ENCODE measurements at regions not wholly inside any gene's neighbourhood (a gene's known extent, or its start where the extent isn't known, plus 50 kb on each side); places are given as distances from the start of the nearest gene placed in this dataset.

DNA sequence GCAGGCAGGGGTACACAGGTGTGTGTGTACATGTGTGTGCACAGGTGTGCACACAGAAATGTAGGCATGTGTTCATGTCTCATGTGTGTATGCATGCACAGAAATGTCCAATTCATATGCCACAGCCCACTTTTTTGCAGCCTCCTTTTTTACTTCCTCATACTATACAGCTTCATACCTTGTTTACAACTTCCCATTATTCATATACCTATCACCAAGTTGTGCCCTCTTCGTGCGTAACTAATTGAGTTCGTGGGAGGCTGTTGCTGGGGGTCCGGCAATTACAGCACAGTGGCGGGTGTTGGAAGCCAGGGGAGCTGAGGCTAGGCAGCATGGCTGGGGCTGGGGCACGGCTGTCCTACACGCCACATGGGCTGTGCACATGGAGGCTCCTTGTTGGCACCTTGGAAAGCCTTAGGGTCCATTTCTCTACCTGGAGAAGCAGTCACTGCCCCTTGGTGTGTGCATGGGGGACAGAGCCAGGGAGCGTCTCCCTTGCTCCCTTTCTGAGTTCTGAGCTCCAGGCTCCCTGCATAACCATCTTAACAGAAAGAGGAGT, 266.7 kb downstream of the ENGASE start:
- Histone ChIP-seq H3K36me3 (ENCODE audit: low read length) (no peaks in the 10 kb centered on the region), H3K27ac (ENCODE audit: low read depth, low read length) (0 out of 2 replicates have a peak overlapping the region, but pooled peaks have one; percentile 0)

DNA sequence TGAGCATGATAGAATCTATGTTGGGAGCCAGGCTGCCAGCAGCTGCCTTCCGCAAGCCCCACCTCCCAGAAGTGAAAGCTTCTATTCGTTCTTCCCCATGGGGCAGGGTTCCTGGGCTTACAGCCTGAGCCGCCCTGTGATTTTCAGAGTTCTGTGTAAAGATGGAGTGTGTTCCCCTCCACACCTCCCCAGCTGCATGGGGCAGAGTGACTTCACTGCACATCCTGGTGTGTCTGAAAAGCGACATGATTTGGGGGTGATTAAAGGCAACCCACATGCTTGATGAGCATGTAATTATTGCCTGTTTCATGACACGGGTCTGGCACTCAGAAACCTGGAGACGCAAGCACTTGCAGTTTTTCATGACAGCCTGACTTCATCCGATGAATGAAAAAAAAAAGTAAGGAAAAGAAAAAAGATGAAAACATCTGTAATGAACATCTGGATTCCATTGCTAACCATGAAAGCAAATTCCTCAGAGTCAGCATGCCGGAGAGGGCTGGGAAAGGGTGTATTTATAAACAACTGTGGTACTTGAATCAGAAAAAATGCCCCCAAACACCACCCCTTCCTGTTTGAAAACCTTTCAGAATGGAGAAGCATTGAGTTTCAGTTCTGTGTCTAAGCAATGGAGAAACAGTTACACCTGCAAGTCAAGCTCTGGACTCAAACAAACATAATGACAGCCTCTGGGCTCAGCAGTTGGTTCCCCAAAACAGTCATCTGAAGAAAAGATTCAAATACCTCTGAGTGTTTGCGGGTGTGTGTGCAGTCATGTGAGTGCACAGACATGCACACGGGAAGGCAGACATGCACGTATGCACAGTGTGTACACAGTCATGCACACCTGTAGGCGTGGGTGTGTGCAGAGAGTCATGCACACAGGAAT, 266.0 kb downstream of the ENGASE start:
- Histone ChIP-seq H3K27me3 (ENCODE audit: low read length) (no peaks in the 10 kb centered on the region), H3K36me3 (ENCODE audit: low read length) (no peaks in the 10 kb centered on the region), H4K20me1 (ENCODE audit: low read depth, low read length) (no peaks in the 10 kb centered on the region), H3K9ac (ENCODE audit: low read length) (no peak overlapping the region), H3K4me2 (ENCODE audit: low read depth, low read length, poor library complexity, severe bottlenecking) (peak overlapping the region; percentile 44), H2AFZ (ENCODE audit: low read depth, low read length, severe bottlenecking) (no peak overlapping the region), H3F3A (ENCODE audit: insufficient read depth) (no peaks in the 10 kb centered on the region), H3K9me3 (ENCODE audit: insufficient read depth, low read length) (no peaks in the 10 kb centered on the region), H3K27ac (ENCODE audit: low read depth, low read length) (peak overlapping the region; percentile 67), H3K79me2 (ENCODE audit: insufficient read depth, low read length) (no peaks in the 10 kb centered on the region), H3K4me3 (ENCODE audit: insufficient read depth, low read length, poor library complexity, severe bottlenecking) (no peak overlapping the region), H3K9me2 (replicated peaks; ENCODE audit: insufficient read depth, low read length) (no peaks in the 10 kb centered on the region)
- no peak for TF ChIP-seq EZH2phosphoT487 (conservative IDR thresholded peaks at IDR 0.05; ENCODE audit: low read length)
- TF ChIP-seq, protein P1, sequence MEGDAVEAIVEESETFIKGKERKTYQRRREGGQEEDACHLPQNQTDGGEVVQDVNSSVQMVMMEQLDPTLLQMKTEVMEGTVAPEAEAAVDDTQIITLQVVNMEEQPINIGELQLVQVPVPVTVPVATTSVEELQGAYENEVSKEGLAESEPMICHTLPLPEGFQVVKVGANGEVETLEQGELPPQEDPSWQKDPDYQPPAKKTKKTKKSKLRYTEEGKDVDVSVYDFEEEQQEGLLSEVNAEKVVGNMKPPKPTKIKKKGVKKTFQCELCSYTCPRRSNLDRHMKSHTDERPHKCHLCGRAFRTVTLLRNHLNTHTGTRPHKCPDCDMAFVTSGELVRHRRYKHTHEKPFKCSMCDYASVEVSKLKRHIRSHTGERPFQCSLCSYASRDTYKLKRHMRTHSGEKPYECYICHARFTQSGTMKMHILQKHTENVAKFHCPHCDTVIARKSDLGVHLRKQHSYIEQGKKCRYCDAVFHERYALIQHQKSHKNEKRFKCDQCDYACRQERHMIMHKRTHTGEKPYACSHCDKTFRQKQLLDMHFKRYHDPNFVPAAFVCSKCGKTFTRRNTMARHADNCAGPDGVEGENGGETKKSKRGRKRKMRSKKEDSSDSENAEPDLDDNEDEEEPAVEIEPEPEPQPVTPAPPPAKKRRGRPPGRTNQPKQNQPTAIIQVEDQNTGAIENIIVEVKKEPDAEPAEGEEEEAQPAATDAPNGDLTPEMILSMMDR (IDR thresholded peaks at IDR 0.05; ENCODE audit: insufficient read depth, low read length, poor library complexity, severe bottlenecking): no peak

More for the DNA sequence above, 266.7 kb downstream of the ENGASE start:
- H4K20me1 ChIP-seq (ENCODE audit: low read depth, low read length): no peaks in the 10 kb centered on the region
- no peak overlapping the region for H2AFZ ChIP-seq (ENCODE audit: low read depth, low read length, severe bottlenecking)
- no peak overlapping the region for H3K4me2 ChIP-seq (ENCODE audit: low read depth, low read length, poor library complexity, severe bottlenecking)
- H3F3A ChIP-seq (ENCODE audit: insufficient read depth): no peaks in the 10 kb centered on the region
- H3K9me3 ChIP-seq (ENCODE audit: insufficient read depth, low read length): no peaks in the 10 kb centered on the region
- no peak overlapping the region for H3K9ac ChIP-seq (ENCODE audit: low read length)
- no peaks in the 10 kb centered on the region for H3K9me2 ChIP-seq (replicated peaks; ENCODE audit: insufficient read depth, low read length)
- no peak for TF ChIP-seq EZH2phosphoT487 (conservative IDR thresholded peaks at IDR 0.05; ENCODE audit: low read length)
- H3K4me3 ChIP-seq (ENCODE audit: insufficient read depth, low read length, poor library complexity, severe bottlenecking): no peak overlapping the region
- no peaks in the 10 kb centered on the region for H3K79me2 ChIP-seq (ENCODE audit: insufficient read depth, low read length)
- H3K27me3 ChIP-seq (ENCODE audit: low read length): no peaks in the 10 kb centered on the region

DNA sequence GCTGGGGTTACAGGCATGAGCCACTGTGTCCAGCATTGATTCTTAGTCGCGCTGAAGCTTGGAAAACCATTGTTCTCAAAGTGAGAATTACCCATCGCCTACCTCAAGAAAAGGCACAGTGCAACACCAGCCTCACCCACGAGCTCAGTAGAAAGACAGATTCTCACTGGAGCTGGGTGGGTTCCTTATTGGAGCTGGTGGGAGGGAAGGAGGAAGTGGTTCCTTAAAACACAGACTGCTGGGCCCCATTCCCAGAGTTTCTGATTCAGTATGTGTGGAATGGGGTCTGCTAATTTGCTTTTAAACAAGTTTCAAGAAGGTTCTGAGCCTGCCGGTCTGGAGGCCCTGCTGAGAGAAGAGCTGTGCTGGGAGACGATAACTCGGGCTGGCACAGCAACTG, 264.7 kb downstream of the ENGASE start:
- H3K4me2 ChIP-seq (ENCODE audit: low read depth, low read length, poor library complexity, severe bottlenecking): no peak overlapping the region
- H2AFZ ChIP-seq (ENCODE audit: low read depth, low read length, severe bottlenecking): no peak overlapping the region

GRCh38 chr17:79338604-79339003, 264.0 kb downstream of the ENGASE start:
- H3K27me3 ChIP-seq (ENCODE audit: low read length): no peaks in the 10 kb centered on the region

More for the DNA sequence above, 264.7 kb downstream of the ENGASE start:
- no peaks in the 10 kb centered on the region for H3K79me2 ChIP-seq (ENCODE audit: insufficient read depth, low read length)
- no peaks in the 10 kb centered on the region for H3K9me3 ChIP-seq (ENCODE audit: insufficient read depth, low read length)
- no peaks in the 10 kb centered on the region for H3K36me3 ChIP-seq (ENCODE audit: low read length)
- H3K27ac ChIP-seq (ENCODE audit: low read depth, low read length): no peak overlapping the region
- H3F3A ChIP-seq (ENCODE audit: insufficient read depth): no peaks in the 10 kb centered on the region
- H3K9ac ChIP-seq (ENCODE audit: low read length): no peak overlapping the region
- no peaks in the 10 kb centered on the region for H3K9me2 ChIP-seq (replicated peaks; ENCODE audit: insufficient read depth, low read length)
- no peak overlapping the region for H3K4me3 ChIP-seq (ENCODE audit: insufficient read depth, low read length, poor library complexity, severe bottlenecking)
- H4K20me1 ChIP-seq (ENCODE audit: low read depth, low read length): no peaks in the 10 kb centered on the region
- H3K27me3 ChIP-seq (ENCODE audit: low read length): no peaks in the 10 kb centered on the region
- no peak for TF ChIP-seq EZH2phosphoT487 (conservative IDR thresholded peaks at IDR 0.05; ENCODE audit: low read length)

More at GRCh38 chr17:79338604-79339003, 264.0 kb downstream of the ENGASE start:
- H3K9me2 ChIP-seq (replicated peaks; ENCODE audit: insufficient read depth, low read length): no peaks in the 10 kb centered on the region
- no peak overlapping the region for H3K9ac ChIP-seq (ENCODE audit: low read length)
- no peaks in the 10 kb centered on the region for H3K36me3 ChIP-seq (ENCODE audit: low read length)
- no peak overlapping the region for H2AFZ ChIP-seq (ENCODE audit: low read depth, low read length, severe bottlenecking)
- TF ChIP-seq, protein P1 (IDR thresholded peaks at IDR 0.05; ENCODE audit: insufficient read depth, low read length, poor library complexity, severe bottlenecking): no peak
- TF ChIP-seq EZH2phosphoT487 (conservative IDR thresholded peaks at IDR 0.05; ENCODE audit: low read length): no peak
- no peaks in the 10 kb centered on the region for H4K20me1 ChIP-seq (ENCODE audit: low read depth, low read length)
- H3K4me2 ChIP-seq (ENCODE audit: low read depth, low read length, poor library complexity, severe bottlenecking): no peak overlapping the region
- no peaks in the 10 kb centered on the region for H3F3A ChIP-seq (ENCODE audit: insufficient read depth)
- no peak overlapping the region for H3K27ac ChIP-seq (ENCODE audit: low read depth, low read length)
- H3K79me2 ChIP-seq (ENCODE audit: insufficient read depth, low read length): no peaks in the 10 kb centered on the region
- H3K4me3 ChIP-seq (ENCODE audit: insufficient read depth, low read length, poor library complexity, severe bottlenecking): no peak overlapping the region
- H3K9me3 ChIP-seq (ENCODE audit: insufficient read depth, low read length): no peaks in the 10 kb centered on the region

Measured in SU-DHL-6 (cell line).